ENCODE measurements at regions not wholly inside any gene's neighbourhood (a gene's known extent, or its start where the extent isn't known, plus 50 kb on each side); places are given as distances from the start of the nearest gene placed in this dataset.
A peak's percentile ranks its signal among the peaks of the same experiment; 100 is the strongest.
"Not testable (repeated sequence)": the region's sequence is repeated elsewhere in the genome, so short reads cannot be mapped to it uniquely, and the experiment has no call there.

GRCh38 chr3:39705351-39705900, 104.0 kb upstream of the MYRIP start:
- Histone ChIP-seq H3K56ac (ENCODE audit: low read length) (no peak overlapping the region), H2AK5ac (ENCODE audit: low read length) (no peak overlapping the region), H2BK15ac (replicated peaks; ENCODE audit: low read depth) (no peak overlapping the region), H3K36me3 (ENCODE audit: control insufficient read depth, insufficient read depth, low read length) (no peaks in the 10 kb centered on the region), H3K4me2 (ENCODE audit: low read length) (no peak overlapping the region), H3K79me2 (ENCODE audit: control insufficient read depth, insufficient read depth, low read length) (no peaks in the 10 kb centered on the region), H4K8ac (ENCODE audit: low read depth, low read length) (no peak overlapping the region), H2BK120ac (ENCODE audit: low read depth, low read length) (no peak overlapping the region), H3K27me3 (ENCODE audit: insufficient read depth, low read length, poor library complexity) (no peaks in the 10 kb centered on the region), H3K27ac (ENCODE audit: low read depth, low read length) (no peak overlapping the region), H3K4me1 (ENCODE audit: control insufficient read depth, low read depth, low read length) (no peaks in the 10 kb centered on the region), H4K5ac (ENCODE audit: low read length) (no peak overlapping the region), H3K18ac (ENCODE audit: low read length) (no peak overlapping the region), H2BK5ac (ENCODE audit: low read length) (no peak overlapping the region), H3K4ac (ENCODE audit: low read depth, low read length) (no peak overlapping the region), H3K23ac (ENCODE audit: low read length) (no peak overlapping the region), H3K4me3 (ENCODE audit: low read length) (no peak overlapping the region), H3K9ac (ENCODE audit: low read length) (no peak overlapping the region), H3K79me1 (ENCODE audit: low read length) (no peaks in the 10 kb centered on the region)
- no CpG with 5 or more reads among the region's 1 CpG for whole genome bisulfite sequencing (ENCODE audit: extremely low coverage, insufficient coverage, low lambda C conversion rate)
- DNase-seq: no peak

GRCh38 chr3:39707314-39707909, 102.0 kb upstream of the MYRIP start:
- Histone ChIP-seq H3K4ac (ENCODE audit: low read depth, low read length) (no peak overlapping the region), H2BK5ac (ENCODE audit: low read length) (no peak overlapping the region), H3K9ac (ENCODE audit: low read length) (no peak overlapping the region), H3K27me3 (ENCODE audit: insufficient read depth, low read length, poor library complexity) (no peaks in the 10 kb centered on the region), H3K4me3 (ENCODE audit: low read length) (no peak overlapping the region), H4K5ac (ENCODE audit: low read length) (no peak overlapping the region), H2BK15ac (replicated peaks; ENCODE audit: low read depth) (no peak overlapping the region), H3K4me1 (ENCODE audit: control insufficient read depth, low read depth, low read length) (no peaks in the 10 kb centered on the region), H3K27ac (ENCODE audit: low read depth, low read length) (no peak overlapping the region), H2AK5ac (ENCODE audit: low read length) (no peak overlapping the region), H3K23ac (ENCODE audit: low read length) (no peak overlapping the region), H3K36me3 (ENCODE audit: control insufficient read depth, insufficient read depth, low read length) (no peaks in the 10 kb centered on the region), H3K56ac (ENCODE audit: low read length) (no peak overlapping the region), H2BK120ac (ENCODE audit: low read depth, low read length) (no peak overlapping the region), H3K79me2 (ENCODE audit: control insufficient read depth, insufficient read depth, low read length) (no peaks in the 10 kb centered on the region), H3K4me2 (ENCODE audit: low read length) (no peak overlapping the region), H3K18ac (ENCODE audit: low read length) (no peak overlapping the region), H3K79me1 (ENCODE audit: low read length) (no peaks in the 10 kb centered on the region), H4K8ac (ENCODE audit: low read depth, low read length) (no peak overlapping the region)
- DNase-seq: peak; percentile 40
- no CpG with 5 or more reads among the region's 5 CpGs for WGBS (ENCODE audit: extremely low coverage, insufficient coverage, low lambda C conversion rate)

GRCh38 chr3:39712413-39713048, 96.9 kb upstream of the MYRIP start:
- Histone ChIP-seq H2BK120ac (ENCODE audit: low read depth, low read length) (no peak overlapping the region), H4K5ac (ENCODE audit: low read length) (no peak overlapping the region), H3K4me3 (ENCODE audit: low read length) (no peak overlapping the region), H3K56ac (ENCODE audit: low read length) (no peak overlapping the region), H3K4ac (ENCODE audit: low read depth, low read length) (no peak overlapping the region), H3K9ac (ENCODE audit: low read length) (no peak overlapping the region), H3K18ac (ENCODE audit: low read length) (no peak overlapping the region), H2AK5ac (ENCODE audit: low read length) (no peak overlapping the region), H3K36me3 (ENCODE audit: control insufficient read depth, insufficient read depth, low read length) (no peaks in the 10 kb centered on the region), H3K4me1 (ENCODE audit: control insufficient read depth, low read depth, low read length) (peaks cover 2% of the 10 kb centered on the region), H3K4me2 (ENCODE audit: low read length) (no peak overlapping the region), H3K27ac (ENCODE audit: low read depth, low read length) (no peak overlapping the region), H2BK5ac (ENCODE audit: low read length) (no peak overlapping the region), H3K23ac (ENCODE audit: low read length) (no peak overlapping the region), H3K79me1 (ENCODE audit: low read length) (no peaks in the 10 kb centered on the region), H4K8ac (ENCODE audit: low read depth, low read length) (no peak overlapping the region), H2BK15ac (replicated peaks; ENCODE audit: low read depth) (no peak overlapping the region), H3K27me3 (ENCODE audit: insufficient read depth, low read length, poor library complexity) (no peaks in the 10 kb centered on the region), H3K79me2 (ENCODE audit: control insufficient read depth, insufficient read depth, low read length) (no peaks in the 10 kb centered on the region)
- no peak for DNase-seq
- WGBS (ENCODE audit: extremely low coverage, insufficient coverage, low lambda C conversion rate): no CpG with 5 or more reads among the region's 4 CpGs

- H3K4ac ChIP-seq (ENCODE audit: low read depth, low read length); H3K4me2 ChIP-seq (ENCODE audit: low read length); H3K56ac ChIP-seq (ENCODE audit: low read length); H3K4me1 ChIP-seq (ENCODE audit: control insufficient read depth, low read depth, low read length); H4K8ac ChIP-seq (ENCODE audit: low read depth, low read length); H3K36me3 ChIP-seq (ENCODE audit: control insufficient read depth, insufficient read depth, low read length); H3K27ac ChIP-seq (ENCODE audit: low read depth, low read length); H4K5ac ChIP-seq (ENCODE audit: low read length); H2BK5ac ChIP-seq (ENCODE audit: low read length); H3K79me1 ChIP-seq (ENCODE audit: low read length); H3K4me3 ChIP-seq (ENCODE audit: low read length); H2AK5ac ChIP-seq (ENCODE audit: low read length); H3K23ac ChIP-seq (ENCODE audit: low read length); H3K27me3 ChIP-seq (ENCODE audit: insufficient read depth, low read length, poor library complexity); H3K9ac ChIP-seq (ENCODE audit: low read length); DNase-seq; H3K18ac ChIP-seq (ENCODE audit: low read length); H2BK15ac ChIP-seq (replicated peaks; ENCODE audit: low read depth); H3K79me2 ChIP-seq (ENCODE audit: control insufficient read depth, insufficient read depth, low read length); H2BK120ac ChIP-seq (ENCODE audit: low read depth, low read length): not testable (repeated sequence)
- no CpG with 5 or more reads among the region's 24 CpGs for WGBS (ENCODE audit: extremely low coverage, insufficient coverage, low lambda C conversion rate)
These were observed 96.1 kb upstream of the MYRIP start for GRCh38 chr3:39713341-39713740.

GRCh38 chr3:39716849-39717248, 92.6 kb upstream of the MYRIP start:
- no peak overlapping the region for H3K27ac ChIP-seq (ENCODE audit: low read depth, low read length)
- no peak overlapping the region for H2AK5ac ChIP-seq (ENCODE audit: low read length)
- H3K4me2 ChIP-seq (ENCODE audit: low read length): no peak overlapping the region
- H3K9ac ChIP-seq (ENCODE audit: low read length): no peak overlapping the region
- no peak overlapping the region for H3K4me3 ChIP-seq (ENCODE audit: low read length)
- H3K27me3 ChIP-seq (ENCODE audit: insufficient read depth, low read length, poor library complexity): no peaks in the 10 kb centered on the region
- H3K79me2 ChIP-seq (ENCODE audit: control insufficient read depth, insufficient read depth, low read length): no peaks in the 10 kb centered on the region
- H3K56ac ChIP-seq (ENCODE audit: low read length): no peak overlapping the region
- no peaks in the 10 kb centered on the region for H3K79me1 ChIP-seq (ENCODE audit: low read length)
- H2BK5ac ChIP-seq (ENCODE audit: low read length): no peak overlapping the region
- H3K4me1 ChIP-seq (ENCODE audit: control insufficient read depth, low read depth, low read length): peaks cover 2% of the 10 kb centered on the region
- peak; percentile 78 for DNase-seq
- H4K8ac ChIP-seq (ENCODE audit: low read depth, low read length): no peak overlapping the region
- no peak overlapping the region for H2BK15ac ChIP-seq (replicated peaks; ENCODE audit: low read depth)
- no peak overlapping the region for H3K4ac ChIP-seq (ENCODE audit: low read depth, low read length)
- WGBS (ENCODE audit: extremely low coverage, insufficient coverage, low lambda C conversion rate): no CpG with 5 or more reads among the region's 3 CpGs
- no peak overlapping the region for H4K5ac ChIP-seq (ENCODE audit: low read length)
- no peaks in the 10 kb centered on the region for H3K36me3 ChIP-seq (ENCODE audit: control insufficient read depth, insufficient read depth, low read length)
- no peak overlapping the region for H3K23ac ChIP-seq (ENCODE audit: low read length)
- H3K18ac ChIP-seq (ENCODE audit: low read length): no peak overlapping the region
- no peak overlapping the region for H2BK120ac ChIP-seq (ENCODE audit: low read depth, low read length)
